Glomerular visceral epithelial cell (primary cell): ENCODE measurements at regions not wholly inside any gene's neighbourhood (a gene's known extent, or its start where the extent isn't known, plus 50 kb on each side); places are given as distances from the start of the nearest gene placed in this dataset.

ENCODE experiments used
- DNase-seq: peaks from one replicate; pipeline ENCODE4 v3.0.0-alpha.2; 2016; ENCODE audit errors: extremely low spot score

DNA sequence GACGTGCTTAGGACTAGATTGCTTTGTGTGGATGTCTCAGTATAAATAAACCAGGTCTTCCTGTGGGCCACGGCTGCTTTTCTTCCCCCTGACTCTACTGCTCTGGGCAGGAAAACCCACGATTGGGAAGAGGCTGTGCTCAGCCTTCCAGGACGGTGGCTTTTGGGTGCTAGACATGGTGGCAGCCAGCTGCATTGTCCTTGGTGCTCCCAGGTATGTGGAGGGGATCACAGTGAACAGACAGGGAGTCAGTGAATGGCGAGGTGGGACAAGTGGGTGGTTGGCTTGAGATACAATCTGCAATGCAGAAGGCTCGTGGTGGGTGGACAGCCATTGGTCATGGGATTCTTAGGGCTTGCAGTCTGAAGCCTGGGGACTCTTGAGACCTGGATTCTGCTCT lies 366.3 kb downstream of the AACS start:
- no peak for DNase-seq

GRCh38 chr12:125434131-125434530 lies 368.9 kb downstream of the AACS start:
- DNase-seq, result no peak

DNA sequence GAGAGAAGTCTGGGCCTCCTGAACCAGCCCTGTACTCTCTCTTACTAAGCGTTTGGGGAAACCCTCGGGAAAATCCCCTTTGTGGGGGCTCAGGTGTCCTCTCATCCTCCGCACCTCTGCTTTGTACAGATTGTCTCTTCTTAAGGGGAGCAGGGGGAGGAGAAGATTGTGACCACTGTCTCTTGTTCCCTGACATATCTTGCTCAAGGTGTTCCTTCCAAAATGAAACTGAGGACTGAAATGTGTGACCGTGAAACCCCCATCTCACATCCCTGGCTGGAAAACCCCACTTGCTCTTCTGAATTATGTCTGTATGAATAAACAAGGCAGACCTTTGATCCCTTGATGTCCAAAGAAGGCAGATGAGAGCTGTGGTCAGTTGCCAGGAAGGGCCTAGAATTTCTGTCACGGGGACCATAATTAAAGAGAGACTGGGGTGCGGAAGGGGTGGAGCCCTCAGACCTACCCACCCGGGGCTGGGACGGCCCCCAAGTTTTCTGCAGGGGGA lies 369.8 kb downstream of the AACS start:
- DNase-seq, result no peak

DNA sequence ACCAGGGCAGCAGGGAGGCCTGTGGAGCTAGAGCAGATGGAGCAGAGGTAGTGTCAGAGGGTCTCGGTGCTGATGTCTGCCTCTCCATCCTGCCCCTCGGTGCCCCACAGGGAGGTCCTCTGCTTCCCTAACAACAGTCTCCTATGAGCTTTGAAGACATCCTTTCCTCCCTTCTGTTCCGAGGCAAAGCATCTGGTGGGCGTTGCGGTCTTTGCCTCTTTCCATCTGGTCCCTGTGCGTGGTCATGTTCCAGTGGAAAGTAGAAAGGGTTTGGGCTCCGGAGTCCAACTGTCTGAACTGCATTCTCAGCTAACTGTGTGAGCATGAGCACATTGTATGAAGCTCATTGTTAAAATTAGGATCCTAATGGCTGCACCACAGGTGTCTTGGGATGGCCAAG lies 370.6 kb downstream of the AACS start:
- no peak for DNase-seq

- no peak for DNase-seq
Measured at GRCh38 chr12:125436686-125437085, 371.5 kb downstream of the AACS start.

GRCh38 chr12:125440399-125440798 lies 375.2 kb downstream of the AACS start:
- no peak for DNase-seq

DNA sequence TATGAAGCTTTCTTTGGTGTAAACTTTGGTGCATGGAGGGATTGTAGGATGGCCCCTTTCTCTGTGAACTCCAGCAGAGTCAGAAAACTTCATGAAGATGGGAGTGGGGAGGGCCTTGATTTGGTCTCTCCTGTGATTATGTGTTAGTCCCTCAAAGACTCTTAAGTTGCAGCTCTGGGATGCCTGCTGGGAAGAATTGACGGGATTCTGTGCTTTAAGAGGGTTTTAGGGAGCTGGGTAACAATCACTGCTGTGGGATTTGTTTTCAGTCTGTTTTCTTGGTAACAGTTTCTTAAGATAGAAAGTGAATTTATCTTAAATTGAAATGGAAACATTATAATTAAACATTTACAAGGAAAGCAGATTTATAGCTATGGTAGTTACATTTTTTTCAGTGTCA lies 378.1 kb downstream of the AACS start:
- DNase-seq, result no peak

DNA sequence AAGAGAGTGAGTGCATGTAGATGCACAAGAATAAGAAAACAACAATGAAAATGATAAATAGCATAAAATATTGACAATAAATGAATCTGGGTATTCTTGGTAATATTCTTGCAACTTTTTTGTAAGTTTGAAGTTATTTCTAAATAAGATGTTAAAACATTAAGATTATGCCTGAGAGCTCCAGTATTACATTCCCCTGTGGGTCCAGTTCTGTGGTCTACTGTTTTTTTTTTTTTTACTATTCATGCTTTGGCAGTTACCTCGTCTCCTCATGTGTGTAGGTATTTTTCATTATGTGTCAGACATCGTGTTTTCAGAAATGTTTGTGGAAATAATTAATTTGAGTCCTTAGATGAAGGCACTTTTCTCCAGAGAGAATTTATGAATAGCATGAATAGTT lies 386.2 kb downstream of the AACS start:
- no peak for DNase-seq

DNA sequence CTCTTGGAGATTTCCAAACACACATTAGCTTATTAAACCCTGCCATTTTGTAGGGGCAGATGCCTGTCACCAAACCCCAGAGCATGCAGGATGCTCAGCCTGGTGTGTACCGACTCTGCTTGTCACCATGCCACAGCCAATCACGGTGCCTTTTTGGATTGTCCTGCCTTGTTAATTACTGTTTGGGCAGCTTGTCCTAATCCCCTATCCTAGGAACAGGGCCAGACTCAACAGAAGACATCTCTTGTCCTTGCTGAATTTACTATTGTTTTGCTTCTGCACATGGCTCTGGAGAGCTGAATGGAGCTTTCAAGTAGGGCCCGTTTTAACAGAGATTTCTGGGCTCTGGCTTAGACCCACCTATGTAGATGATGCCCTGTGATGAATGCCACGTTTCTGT lies 388.5 kb downstream of the AACS start:
- no peak for DNase-seq

DNA sequence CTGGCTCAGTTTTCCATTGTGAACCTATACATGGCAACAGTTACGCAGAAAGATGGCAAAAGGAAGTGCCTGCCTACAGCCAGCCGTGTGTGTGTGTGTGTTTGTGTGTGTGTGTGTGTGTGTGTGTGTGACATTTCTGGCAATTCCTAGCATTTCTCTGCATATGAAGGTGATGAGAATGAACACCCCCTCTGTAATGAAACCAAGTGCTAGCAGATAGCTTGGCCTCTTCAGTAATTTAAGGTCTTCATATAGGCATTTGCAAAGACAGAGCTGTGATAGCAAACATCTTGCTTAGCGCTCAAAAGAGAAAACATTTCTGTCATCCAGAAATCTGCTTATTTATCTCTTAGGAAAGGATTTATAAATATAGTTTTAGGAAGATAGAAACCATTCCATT lies 389.1 kb downstream of the AACS start:
- DNase-seq, result no peak

GRCh38 chr12:125454786-125455480 lies 389.7 kb downstream of the AACS start:
- DNase-seq, result no peak

- DNase-seq, result no peak
Measured at GRCh38 chr12:125455556-125455955, 390.3 kb downstream of the AACS start.

GRCh38 chr12:125458552-125459268 lies 393.5 kb downstream of the AACS start:
- DNase-seq, result no peak

DNA sequence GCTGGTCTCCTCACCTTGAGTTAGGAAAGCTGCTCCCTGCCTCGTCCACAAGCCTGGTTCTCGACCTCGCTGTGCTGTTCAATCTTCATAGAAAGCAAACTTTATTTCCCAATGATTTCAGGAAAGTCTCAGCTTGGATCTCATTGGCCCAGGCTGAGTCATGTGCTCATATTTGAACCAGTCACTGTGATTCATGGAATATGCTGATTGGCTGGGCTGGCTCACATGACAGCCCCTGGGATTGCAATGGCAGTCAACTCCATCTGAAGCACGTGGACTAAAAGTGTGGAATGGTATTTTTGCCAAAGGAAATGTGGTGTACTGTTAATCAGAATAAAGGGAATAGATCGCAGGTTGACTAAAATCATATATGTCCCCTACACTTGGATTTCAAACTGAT lies 396.6 kb downstream of the AACS start:
- no peak for DNase-seq

DNA sequence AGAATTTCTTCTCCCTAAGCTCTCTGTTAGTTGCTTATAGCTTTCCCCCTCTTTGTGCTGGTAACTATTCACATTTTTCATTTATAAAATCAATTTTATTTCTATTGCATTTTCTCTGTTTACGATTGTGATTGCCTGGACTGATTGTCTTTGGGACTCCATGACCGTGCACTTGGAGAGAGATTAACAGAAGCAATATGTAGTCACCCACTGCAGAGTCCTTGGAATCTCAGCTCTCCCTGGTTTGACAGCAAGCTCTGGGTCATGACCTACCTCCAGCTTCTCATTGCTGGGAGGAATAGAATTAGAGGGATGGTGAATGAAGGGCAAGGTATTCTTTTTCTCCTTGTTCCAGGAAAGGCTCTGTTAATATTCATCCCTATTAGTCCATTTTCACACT lies 398.2 kb downstream of the AACS start:
- no peak for DNase-seq

DNA sequence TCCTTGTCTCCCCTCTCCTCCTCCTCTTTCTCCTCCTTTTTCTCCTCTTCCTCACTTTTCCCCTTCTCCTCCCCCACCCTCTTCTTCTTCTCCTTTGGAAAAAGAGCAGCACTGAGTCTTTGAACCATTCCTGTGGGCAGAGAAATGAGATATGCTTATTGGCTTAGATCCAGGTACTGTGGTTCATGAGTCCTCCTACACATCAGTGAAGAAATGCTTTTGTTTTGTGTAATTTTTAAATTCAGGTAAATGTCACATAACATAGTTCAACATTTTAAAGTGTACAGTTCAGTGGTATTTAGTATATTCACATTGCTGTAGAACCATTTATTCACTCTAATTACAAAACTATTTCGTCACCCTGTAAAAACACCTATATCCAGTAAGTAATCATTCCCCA lies 402.1 kb downstream of the AACS start:
- no peak for DNase-seq

DNA sequence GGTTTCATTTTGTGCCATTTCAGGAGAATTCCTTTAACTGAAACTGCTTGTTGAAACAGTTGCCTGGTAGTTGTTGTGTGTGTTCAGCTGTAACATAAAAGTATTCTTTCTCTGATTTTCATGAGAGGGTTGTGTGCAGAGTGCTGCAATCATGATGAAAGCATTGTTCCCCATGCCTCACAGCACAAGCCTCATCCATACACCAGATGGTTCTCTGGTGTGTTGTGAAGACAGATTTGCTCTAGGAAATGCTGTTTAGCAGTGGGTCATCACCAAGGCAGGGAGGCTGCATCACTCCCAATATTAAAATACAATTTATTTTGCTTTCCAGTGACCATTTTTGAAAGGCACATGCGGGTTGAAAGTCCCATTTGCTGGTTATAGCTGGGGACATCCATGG lies 404.4 kb downstream of the AACS start:
- no peak for DNase-seq

DNA sequence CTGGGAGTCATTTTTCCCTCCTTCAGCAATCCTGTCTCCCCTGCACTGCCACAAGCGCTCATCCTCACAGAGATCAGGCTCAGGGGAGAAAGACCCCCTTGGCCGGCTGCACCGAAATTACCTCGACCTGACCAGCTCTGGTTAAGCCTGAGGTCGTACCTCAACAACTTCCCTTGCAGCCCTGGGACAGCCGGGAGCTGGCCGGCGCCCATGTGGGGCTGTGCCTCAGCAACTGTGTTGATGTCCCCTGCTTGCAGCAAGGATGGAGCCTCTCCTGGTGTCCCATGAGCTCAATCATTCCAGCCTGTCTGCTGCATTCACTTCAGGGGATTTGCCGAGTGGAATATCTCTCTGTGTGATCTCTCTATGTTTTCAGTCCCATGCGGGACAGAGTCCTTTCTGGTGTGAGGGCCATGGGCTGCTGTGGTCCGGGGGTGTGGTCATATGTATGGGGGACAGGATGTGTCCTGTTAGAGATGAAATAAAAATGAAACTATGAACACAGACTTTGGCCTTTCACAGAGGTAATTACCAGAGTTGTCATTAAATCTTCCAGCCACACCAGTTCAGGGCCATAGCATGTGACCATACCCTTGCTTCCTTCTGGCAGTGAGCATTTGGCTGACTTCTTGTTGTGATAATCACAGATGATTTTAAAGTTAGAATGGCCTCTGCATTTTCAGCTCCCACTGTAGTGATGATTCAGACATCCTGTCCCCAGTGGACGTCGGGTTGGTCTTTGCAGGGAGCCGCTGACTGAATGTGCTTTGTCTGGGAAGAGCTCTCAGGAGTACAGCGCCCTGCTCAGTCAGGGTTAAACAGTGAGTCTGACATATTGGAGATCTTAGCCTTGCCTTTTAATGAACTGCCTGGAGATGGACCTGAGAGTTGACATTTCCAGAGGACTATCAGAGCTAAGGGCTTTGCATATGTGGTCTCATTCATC lies 405.9 kb downstream of the AACS start:
- no peak for DNase-seq

DNA sequence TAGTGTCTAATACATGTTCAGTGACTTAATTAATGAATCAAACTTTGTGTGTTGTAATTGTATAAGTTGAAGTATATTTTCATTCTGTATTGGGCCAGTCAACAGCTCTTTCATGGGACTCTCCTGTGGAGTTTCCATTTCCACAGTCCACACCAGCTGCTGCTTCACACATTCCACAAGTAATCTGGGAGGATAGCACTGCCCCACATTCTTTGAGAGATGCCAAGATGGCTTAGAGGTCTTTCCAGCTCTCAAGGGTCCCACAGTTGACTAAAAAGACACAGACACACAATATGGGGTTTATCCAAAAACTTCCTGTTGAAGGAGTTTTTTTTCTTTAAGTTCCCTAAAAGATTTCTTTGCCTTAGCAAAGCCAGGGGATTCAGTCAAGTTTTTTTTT lies 408.3 kb downstream of the AACS start:
- DNase-seq, result no peak

- no peak for DNase-seq
Measured at GRCh38 chr12:125487336-125487735, 422.1 kb downstream of the AACS start.

- no peak for DNase-seq
Measured at GRCh38 chr12:125491553-125491952, 426.3 kb downstream of the AACS start.
